ENCODE measurements at regions not wholly inside any gene's neighbourhood (a gene's known extent, or its start where the extent isn't known, plus 50 kb on each side); places are given as distances from the start of the nearest gene placed in this dataset.

DNA sequence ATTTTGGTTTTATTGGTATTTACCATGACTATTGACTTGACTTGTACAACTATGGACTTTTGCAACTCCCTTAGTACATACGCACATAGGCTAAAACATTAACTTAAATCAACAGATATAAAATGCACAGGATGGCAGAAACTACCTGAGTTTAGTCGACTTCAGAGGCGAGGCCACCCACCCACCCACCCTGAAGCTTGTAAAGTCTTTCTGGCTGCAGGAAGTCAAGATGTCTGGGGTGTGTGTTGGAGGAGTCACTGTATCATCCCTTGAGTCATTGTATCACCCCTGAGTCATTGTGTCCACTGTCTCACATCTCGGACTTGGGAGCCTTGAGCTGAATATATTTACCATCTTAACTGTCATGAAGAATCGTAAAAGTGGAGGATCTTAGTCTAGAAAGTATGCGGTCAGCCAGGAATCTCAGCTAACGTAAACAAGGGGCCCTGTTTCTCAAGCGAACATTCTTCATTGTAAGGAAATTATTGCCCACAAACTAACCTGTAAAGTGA lies 140.0 kb upstream of the ST6GAL2 start:
- DNase-seq = no peak

DNA sequence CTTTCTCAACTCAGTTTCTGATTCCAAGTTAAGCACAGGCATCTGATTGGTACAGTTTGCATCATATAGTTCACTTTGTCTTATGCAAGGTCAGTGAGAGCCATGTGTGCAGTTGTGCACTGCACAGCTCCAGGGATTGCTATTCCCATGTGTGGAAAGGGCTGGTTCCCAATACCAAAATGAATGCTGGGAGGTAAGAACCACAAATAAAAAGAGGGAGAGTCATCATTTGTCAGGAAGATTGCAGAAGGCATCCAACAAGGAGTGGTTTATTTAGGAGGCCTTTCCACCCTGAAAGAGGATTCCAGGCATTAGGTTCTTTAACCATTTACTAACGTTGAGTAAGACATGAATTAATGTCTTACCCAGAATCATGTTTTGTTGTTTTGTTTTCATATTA lies 141.2 kb upstream of the ST6GAL2 start:
- no peak for DNase-seq

DNA sequence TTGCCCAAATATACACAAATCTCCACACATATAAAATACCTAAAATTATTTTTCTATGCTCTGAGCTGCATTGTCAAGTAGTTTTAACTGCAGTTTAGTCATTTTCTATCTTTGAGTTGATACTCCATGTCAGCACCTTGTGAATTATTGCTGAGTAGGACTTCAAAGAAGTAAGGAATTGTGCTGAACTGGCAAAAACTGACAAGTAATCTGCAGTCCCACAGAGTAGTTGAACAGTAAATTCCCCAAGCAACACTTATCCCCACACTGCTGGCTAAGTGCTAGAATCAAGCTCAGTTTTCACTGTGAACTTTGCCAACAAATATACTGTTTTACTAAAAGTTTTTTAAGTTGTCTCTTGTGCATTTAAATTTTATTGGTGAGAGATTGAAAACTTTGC lies 141.8 kb upstream of the ST6GAL2 start:
- DNase-seq = no peak

DNA sequence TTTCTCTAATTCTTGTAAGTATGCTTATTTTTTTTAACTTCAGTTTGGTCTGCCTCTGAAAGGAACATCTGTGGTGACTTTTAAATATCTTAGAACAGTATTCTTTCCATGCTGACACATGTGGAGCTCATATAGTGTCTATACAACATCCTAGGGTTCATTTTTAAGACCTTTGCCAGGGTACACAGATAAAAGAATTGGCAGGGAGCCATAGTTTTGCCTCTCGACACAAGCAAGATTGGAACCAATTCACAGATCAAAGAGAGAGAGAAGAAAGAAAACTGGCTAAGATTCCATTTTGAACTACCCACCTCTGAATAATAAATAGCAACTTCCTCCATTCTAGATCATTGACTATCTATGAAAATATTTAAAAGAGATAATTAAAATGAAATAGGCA lies 142.7 kb upstream of the ST6GAL2 start:
- no peak for DNase-seq

DNA sequence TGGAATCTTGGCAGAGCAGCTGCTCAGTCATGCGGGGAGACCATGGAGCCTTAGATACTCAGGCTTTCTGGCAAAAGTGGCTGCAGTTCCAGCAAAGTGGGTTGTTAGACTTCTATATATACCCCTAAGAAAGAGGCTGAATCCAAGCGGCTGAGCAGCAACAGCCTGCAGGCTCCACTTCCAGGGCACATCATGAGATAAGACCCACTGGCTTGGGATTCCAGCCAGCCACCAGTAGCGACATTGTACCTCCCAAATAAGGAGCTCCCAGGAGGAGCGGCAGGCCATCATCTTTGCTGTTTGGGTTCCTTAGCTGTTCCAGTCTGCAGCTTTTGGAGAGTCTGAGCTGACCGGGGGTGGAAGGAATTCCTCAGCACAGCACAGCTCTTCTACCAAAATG lies 150.3 kb upstream of the ST6GAL2 start:
- peak; percentile 15 for DNase-seq

DNA sequence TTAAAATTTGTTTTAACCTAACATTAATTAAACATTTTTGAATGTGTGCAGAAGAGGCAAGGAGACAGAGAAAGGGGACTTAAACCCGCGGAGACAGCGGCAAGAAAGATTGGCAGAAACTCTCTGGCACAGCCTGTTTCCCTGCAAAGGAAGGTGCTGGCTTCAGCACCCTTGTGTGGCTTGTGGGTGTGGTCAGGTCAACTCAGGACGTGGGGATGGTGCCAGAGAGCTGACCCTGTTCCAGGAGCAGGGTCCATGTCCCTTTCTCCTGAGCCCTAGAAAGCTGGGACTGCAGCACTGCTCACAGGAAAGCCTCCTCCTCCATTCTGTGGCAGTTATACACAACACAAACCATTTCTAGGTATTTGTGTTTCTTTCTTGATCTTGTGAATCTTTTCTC lies 176.2 kb upstream of the ST6GAL2 start:
- no peak for DNase-seq

DNA sequence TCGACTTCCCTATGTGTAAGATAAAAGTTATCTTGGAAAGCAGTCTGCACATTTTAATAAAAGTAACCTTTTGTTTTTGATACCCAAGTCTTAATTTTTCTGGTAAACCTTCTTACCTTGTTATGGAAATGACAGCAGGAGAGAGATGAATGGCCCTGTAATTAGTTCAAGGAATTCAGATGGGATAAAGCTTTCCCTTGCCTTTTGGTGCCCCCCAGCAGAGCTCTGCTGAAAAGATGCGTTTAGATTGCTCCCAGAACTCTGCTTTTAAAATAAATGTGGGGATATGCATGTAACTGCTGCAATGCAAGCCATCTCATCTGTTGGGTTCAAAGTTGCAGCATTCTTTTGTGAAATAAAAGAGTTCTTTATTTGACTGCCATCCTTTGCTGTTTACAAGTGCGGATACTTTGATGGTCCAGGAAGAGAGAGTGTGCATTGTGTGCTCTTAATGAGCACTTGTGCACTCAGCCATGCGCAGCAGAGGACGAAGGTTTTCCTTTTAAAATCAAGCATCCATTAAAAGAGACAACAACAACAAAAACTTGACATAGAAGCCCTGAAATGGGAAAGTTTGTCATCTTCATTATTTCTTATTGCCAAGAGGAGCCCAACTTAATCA lies 176.7 kb upstream of the ST6GAL2 start:
- peak; percentile 80 for DNase-seq

DNA sequence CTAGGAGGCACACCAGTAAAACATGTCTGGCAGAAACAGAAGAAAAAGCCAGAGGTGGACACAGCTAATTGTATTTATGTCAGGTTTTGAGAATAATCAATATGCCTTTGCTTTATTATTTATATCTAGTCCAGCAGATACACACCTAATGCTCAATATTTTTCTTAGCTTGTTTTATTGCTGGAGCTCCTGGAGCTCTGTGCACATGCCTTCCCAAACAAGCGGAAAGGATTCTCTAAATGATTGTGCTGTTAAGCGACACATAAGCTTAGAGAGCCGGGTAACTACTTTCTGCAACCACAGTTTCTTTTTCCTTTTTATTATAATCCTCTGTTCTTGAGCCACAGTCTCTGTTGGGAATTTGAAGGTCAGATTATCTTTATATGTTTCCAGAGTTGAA lies 177.3 kb upstream of the ST6GAL2 start:
- no peak for DNase-seq

DNA sequence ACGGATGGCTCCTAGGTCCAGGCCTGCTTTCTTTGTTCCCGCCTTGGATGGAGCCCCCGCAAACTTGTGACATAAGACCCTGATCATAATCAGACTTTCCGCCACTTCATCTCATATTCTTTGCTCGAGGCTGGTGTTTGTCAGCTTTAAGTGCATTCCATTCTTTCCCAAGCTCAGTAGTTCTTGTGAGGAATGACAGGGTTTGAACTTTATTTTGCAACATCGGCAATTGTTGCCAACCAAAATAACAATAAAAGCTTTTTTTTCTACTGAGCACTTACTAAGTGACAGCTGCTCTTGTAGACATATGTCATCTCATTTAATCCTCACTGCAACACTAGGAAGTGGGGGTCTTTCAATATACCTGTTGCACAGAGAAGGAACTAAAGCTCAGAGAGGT lies 178.8 kb upstream of the ST6GAL2 start:
- no peak for DNase-seq

DNA sequence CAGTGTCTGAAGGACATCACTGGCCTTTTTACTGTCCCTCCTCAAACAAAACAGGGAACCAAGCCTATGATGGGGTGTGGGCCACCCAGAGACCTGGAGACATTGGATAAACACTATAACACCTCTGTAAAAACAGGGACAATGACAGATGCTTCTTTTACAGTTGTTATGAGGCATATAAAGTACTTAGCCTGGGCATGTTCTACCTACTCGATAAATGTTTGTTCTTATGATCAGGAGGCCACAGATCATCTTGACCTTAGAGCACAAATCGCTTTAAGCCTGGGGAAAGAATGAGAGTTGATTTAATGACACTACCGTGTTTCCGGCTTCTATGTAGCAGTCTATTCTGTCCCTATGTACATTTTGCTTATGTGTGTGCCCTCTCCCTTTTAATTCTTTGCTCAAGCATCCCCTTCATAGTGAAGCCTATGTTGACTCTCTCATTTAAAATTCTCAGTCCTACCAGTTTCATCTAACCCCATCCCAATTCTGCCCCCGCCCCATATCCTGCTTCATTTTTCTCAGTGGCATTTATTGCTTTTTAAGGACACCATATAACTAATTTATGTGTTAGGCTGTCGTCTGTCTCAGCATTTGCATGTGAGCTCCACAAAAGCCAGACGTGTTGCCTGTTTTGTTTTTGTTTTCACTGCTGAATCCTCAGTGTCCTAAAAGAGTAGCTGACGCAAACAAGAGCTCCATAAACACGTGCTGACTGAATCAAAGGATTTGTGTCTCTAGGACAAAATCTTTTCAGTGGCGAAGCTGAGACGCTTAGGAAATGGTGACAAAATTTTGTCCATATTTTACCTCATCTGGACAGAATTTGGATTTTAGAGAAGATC lies 182.3 kb upstream of the ST6GAL2 start:
- no peak for DNase-seq

DNA sequence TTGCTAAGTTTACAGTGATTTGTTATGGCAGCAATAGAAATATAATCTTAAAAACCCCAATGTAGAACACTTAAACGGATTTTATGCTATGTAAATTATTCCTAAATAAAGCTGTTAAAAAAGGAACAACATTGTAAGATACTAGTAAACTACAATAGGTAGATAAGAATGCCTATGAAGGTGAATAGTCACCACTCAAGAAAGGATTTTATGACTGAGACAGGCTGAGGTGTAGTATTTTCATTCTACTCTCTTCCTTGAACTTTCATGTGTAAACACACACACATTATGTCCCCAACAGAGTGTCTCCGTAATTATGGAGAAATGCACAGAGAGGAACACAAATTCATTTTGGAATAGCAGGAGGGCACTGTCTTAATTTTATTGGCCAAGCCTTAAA lies 183.9 kb upstream of the ST6GAL2 start:
- DNase-seq = no peak

DNA sequence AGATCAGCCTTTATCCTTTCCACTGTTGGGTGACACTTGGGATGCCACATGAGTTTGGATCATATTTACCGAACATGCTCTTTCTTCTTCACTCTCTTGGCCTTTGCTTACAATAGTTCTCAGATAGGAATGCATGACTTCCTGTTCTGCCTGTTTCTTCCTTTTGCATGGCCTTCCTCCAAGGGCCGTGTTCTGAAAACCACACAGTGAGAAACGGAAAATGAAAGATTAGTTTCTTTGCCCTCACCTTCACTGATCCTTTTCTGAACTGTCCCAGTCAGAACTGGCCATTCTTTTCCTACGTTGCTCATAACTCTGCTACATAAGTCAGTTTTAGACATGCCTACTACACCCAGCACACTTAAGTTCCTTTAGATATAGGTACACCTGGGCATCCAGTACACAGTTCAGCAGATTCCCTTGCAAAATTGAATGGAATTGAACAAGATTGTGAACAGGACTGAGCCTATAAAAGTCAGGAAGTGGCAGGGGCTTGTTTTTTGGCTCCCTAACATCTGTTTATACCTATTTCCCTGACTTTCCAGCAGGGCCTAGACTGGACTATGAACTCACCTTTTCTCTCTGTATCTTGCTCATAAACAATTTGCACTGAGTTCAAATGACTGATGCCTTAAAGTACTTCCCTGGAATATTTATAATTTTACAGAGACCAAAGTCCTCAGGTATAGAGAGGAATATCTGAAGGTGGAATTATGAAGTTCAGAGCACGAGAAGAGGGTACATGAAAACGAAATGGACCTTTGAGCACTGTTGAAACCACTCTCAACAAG lies 186.4 kb upstream of the ST6GAL2 start:
- no peak for DNase-seq

DNA sequence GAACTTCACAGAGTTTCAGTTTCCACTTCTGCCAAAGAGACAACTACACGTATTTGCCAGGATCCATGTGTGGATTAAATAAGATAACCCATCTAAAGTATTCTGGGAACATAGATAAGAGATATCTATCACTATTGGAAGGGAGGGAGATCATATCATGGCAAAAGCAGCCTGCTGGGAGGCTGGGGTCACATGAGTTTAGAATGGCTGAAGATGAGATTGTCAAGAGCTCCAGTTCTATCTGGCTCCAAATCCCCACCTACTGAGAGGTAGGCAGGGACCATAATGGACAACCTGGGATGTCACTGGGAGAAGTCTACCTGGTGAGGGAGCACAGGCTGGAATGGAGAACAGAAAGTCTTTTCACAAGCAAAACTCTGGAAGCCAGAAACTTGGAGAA lies 192.6 kb upstream of the ST6GAL2 start:
- no peak for DNase-seq

DNA sequence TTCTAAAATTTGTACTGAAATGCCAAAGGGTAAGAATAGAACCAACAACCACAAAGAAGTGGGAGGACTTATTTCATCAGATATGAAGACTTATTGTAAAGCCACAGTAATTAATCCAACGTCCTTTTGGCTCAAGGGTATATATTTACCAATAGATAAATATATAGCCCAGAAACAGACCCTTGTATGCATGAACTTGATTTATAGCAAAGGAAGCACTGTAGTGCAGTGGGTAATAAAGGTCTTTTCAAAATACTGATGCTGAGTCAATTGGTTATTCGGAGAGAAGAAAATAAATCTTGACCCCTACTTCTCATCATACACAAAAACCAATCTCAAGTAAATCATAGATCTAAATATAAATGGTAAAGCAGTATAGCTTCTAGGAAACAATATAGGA lies 200.5 kb upstream of the ST6GAL2 start:
- DNase-seq = no peak

DNA sequence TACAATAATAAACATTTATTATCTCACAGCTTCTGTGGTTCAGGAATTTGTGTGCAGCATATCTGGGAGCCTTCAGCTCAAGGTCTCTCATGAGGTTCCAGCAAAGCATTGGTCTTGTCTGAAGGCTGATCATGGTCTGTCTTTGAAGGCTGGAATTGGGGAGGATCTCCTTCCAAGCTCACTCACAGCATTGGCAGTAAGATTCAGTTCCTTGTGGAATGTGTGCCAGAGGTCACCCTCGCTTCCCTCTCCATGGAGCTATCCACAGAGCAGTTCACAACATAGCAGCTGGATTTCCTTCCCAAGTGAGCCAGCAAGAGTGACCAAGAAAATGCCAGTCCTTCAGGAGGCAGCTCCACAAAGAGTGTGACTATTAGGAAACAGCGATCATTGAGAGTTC lies 202.2 kb upstream of the ST6GAL2 start:
- DNase-seq = no peak

DNA sequence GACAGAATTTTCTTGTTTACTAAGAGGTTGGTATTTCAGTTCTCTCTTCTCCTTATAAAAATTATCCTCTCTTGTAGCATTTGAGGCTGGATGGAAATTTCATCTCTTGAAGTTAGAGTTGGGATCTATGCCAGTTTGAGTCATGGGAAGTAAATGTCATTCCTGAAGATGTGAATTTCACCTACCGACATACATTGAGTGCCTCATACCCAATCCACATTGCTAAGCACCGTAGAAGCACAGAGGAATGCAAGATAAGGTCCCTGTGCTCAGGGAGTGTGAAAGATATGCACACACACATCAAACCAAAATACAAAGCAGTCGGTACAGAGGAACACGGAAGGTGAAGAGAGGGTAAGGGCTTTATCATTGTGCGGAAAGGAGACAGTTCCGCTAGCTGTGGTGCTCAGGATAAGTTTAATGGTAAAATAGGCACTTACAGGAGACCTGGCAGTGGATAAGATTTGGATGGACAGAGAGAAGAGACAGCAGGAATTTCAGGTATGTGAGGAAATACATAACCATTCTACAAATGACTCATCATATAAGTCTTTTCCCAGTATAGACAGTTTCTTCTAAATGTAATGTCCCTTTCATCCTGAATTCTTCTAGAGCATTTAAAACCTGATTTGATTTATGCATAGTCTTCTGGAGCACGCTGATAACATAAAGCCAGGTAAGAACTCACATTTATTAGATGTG lies 205.3 kb upstream of the ST6GAL2 start:
- DNase-seq = no peak

DNA sequence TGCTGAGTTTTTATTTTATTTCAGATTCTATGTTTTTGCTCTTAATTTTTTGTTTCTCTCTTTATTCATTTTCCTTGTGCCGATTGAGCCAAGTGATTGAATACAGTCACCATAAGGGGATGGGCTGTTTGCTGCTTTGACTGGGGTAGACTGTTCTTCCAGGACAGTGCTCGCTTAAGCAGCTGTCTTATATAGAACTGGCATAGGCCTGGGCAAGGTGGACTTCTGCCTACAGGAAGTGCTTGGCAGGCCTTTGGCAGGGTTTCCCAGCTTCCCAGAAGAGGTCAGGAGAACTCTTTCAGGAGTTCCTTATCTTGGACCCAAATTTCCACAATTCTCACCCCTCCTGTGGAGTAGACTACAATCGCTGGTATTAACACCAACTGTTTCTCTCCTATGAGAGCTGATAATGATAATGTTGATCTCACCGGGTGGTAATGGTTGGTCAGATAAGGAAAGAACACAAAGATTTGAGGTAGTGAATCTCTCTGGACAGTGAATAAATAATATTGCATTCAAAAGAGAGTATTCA lies 207.5 kb upstream of the ST6GAL2 start:
- DNase-seq = no peak

DNA sequence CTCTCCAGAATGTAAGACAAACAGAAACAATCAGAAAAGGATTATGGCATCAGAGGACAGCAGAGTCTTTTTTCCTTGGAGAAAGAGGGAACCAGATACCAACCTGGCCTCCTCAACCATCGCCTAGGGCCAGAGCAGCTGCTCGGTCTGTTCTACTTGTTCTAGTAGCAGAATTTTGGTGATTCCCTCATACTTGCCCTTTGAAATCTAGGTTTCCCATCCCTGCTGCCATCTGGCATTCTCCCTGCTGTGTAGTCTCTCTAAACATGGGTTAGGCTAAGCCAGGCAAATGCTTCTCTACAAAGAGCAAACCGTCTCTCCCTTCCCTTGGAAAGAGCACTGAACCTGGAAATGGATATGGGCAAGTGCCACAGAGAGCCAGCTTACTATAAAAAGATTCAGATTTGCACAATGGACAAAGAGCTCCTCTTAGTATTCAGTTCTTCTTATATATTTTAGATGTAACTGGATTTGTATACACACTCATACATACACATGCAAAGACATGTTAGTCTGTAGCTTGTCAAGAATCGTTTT lies 208.6 kb upstream of the ST6GAL2 start:
- no peak for DNase-seq

DNA sequence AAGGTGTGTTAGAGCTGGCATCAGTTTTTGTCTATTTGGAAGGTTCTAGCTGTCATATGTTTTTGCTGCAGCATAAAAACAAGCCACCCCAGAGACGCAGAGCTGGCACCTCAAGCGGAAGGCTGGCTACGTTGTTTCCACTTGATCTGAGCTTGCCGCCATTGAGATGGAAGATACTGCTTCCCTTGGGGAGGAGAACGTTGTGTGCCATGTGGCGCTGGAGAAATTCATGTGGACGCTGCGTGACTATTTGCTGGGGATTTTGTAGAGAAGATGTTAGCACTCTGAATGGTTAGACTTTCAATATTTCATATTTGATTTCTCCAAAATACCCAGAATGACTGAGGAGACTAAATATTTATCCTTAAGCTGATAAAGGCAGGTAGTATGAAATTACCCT lies 216.2 kb upstream of the ST6GAL2 start:
- no peak for DNase-seq

DNA sequence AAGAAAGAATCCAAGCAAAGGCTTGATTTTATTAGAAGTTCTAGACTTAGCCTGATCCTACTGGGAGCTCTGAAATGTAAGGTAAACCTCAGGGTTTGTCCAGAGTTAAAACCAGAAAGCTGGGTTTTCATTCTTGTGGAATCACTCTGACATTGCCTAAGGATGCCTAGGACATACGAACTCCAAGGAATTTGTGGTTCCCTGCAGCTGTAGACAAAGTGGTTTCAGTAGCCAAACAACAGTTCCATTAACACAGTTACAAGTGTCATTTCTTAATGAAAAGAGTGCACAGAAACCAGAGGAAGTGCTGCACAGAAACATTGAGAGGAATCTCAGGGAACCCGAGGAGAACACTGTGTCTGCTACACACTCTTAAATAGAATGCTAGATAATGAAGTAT lies 221.4 kb upstream of the ST6GAL2 start:
- no peak for DNase-seq

DNA sequence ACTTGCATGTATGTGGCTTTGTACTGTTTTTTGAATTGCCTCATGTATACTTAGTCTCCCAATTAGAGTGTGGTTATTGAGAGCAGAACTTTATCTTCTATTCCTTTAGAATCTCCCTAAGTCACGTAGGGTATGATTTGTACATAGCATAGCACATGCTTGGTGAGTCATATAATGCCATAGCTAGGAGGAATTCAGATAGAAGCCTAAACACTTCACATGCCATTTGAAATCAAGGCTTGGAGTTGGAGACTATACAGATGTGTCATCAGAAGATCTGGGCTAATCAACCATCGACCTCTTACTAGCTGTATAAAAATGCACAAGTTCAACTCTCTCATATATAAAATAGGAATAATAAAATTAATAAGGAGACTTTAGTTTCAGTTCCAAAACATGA lies 222.6 kb upstream of the ST6GAL2 start:
- DNase-seq = no peak

DNA sequence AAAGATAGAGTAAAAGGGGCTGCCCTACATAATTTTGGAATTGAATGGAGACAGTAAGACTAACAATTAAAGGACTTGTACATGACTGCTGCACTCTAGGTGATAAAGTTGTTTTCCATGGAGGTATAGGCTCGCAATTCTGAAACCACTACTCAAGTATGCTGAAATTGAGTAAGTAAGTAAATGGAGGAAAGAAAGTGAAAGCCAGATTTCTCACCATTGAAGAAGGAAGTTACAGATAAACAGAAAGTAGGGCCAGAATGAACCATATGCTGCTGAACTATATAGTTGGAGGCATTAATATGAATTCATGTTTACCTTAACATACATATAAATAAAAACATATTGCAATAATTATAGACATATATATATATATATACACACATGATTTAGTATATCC lies 225.7 kb upstream of the ST6GAL2 start:
- DNase-seq = no peak

DNA sequence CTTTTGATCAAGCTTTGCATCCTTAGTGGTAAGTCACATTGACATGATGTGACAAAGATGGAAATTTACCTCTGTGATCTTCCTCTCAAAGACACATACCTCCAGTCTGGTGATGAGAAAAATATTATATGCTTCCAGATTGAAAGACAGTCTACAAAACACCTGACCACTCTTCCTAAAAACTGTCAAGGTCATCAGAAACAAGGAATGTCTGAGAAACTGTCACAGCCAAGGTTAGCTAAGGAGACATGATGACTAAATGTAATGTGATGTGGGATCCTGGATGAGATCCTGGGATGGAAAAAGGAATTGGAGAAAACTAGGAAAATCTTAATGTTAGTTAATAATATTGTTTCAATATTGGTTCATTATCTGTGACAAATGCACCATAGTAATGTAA lies 226.6 kb upstream of the ST6GAL2 start:
- DNase-seq = no peak
